Fibroblast of lung (primary cell): ENCODE measurements at regions not wholly inside any gene's neighbourhood (a gene's known extent, or its start where the extent isn't known, plus 50 kb on each side); places are given as distances from the start of the nearest gene placed in this dataset.

Experiments
- DNase-seq, 2 donors: peaks; one replicate each; pipeline versions ENCODE4 v3.0.0 to v3.0.0-alpha.2; 2010; ENCODE audit warnings: low read depth in 2 of 2
- H2AFZ ChIP-seq: 2 replicates; pipeline ENCODE4 v1.5.1; 2012; ENCODE audit warnings: low read length, control low read depth, inconsistent platforms
- H3K27ac ChIP-seq: 2 replicates; pipeline ENCODE4 v1.5.1; 2011; ENCODE audit warnings: low read length, control low read depth; ENCODE audit not compliant: insufficient read depth
- H3K27me3 ChIP-seq: 2 replicates; pipeline ENCODE4 v1.5.1; 2011; ENCODE audit warnings: mild to moderate bottlenecking, low read length; ENCODE audit not compliant: control insufficient read depth, insufficient read depth
- H3K36me3 ChIP-seq: 2 replicates; pipeline ENCODE4 v1.5.1; 2011; ENCODE audit warnings: low read length; ENCODE audit not compliant: control insufficient read depth, insufficient read depth
- H3K4me1 ChIP-seq: 2 replicates; pipeline ENCODE4 v1.5.1; 2011; ENCODE audit warnings: low read length; ENCODE audit not compliant: control insufficient read depth, insufficient read depth; ENCODE audit errors: extremely low read depth
- H3K4me2 ChIP-seq: 2 replicates; pipeline ENCODE4 v1.5.1; 2011; ENCODE audit warnings: low read length, control low read depth; ENCODE audit not compliant: insufficient read depth; ENCODE audit errors: extremely low read depth
- H3K4me3 ChIP-seq, 4 experiments: fragments of 200-600 bp in 1 of 4; sonication (generic) in 1 of 4; replicated peaks in 1 of 4; 2 replicates each; pipeline ENCODE4 v1.5.1; 2011 to 2016; ENCODE audit warnings: low read length in 4 of 4, low read depth in 3 of 4, mild to moderate bottlenecking in 3 of 4, control low read depth in 2 of 4, inconsistent platforms in 1 of 4, mixed read lengths in 1 of 4; ENCODE audit not compliant: insufficient read depth in 1 of 4; ENCODE audit errors: control extremely low read depth in 1 of 4
- H3K79me2 ChIP-seq: 2 replicates; pipeline ENCODE4 v1.5.1; 2012; ENCODE audit warnings: mild to moderate bottlenecking, low read length, inconsistent platforms; ENCODE audit not compliant: control insufficient read depth, insufficient read depth
- H3K9ac ChIP-seq: 2 replicates; pipeline ENCODE4 v1.5.1; 2011; ENCODE audit warnings: mild to moderate bottlenecking, low read length, control low read depth; ENCODE audit not compliant: insufficient read depth
- H3K9me3 ChIP-seq: 2 replicates; pipeline ENCODE4 v1.5.1; 2012; ENCODE audit warnings: low read depth, low read length; ENCODE audit not compliant: control insufficient read depth, insufficient read depth
- H4K20me1 ChIP-seq: 2 replicates; pipeline ENCODE4 v1.5.1; 2011; ENCODE audit warnings: low read length; ENCODE audit not compliant: control insufficient read depth, insufficient read depth; ENCODE audit errors: extremely low read depth
- EZH2 ChIP-seq: IDR thresholded peaks from 2 replicates; pipeline ENCODE4 v1.5.1; 2012; ENCODE audit warnings: low read length, control low read depth, mild to moderate bottlenecking; ENCODE audit errors: missing control alignments
- TF ChIP-seq, protein P1 (sequence below), 2 donors: IDR thresholded peaks in 1 of 2; conservative IDR thresholded peaks in 1 of 2; 1 replicate in 1 of 2; 2 replicates in 1 of 2; pipeline ENCODE4 v1.5.1; 2011 to 2012; ENCODE audit warnings: low read length in 2 of 2, control low read depth in 1 of 2, inconsistent platforms in 1 of 2, low read depth in 1 of 2, mild to moderate bottlenecking in 1 of 2

DNA sequence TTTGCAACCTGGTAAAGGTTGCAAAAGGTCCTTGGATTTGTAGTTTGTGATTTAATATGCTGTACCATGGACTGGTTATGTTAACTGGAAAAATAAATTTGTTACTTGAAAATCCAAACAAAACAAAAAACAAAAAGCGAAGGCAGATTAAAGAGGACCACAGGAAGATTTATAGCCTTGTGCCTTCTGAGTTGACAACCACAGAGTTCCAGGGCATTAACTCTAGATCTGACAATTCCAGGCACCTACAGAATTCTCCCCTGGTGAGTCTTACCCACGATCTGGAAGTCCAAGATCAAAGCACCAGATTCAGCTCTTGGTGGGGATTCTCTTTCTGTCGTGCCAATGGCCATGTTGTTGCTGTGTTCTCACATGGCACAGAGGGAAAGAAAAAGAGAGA, 107.9 kb upstream of the SELENOP start:
- H3K4me3 ChIP-seq, result no peak overlapping the region
- no peak overlapping the region for H3K4me2 ChIP-seq
- no peaks in the 10 kb centered on the region for H4K20me1 ChIP-seq
- H2AFZ ChIP-seq, result no peak overlapping the region
- no peaks in the 10 kb centered on the region for H3K36me3 ChIP-seq
- no peaks in the 10 kb centered on the region for H3K9me3 ChIP-seq
- no peaks in the 10 kb centered on the region for H3K4me1 ChIP-seq
- no peak overlapping the region for H3K27ac ChIP-seq
- no peak overlapping the region for H3K9ac ChIP-seq
- TF ChIP-seq, protein P1, sequence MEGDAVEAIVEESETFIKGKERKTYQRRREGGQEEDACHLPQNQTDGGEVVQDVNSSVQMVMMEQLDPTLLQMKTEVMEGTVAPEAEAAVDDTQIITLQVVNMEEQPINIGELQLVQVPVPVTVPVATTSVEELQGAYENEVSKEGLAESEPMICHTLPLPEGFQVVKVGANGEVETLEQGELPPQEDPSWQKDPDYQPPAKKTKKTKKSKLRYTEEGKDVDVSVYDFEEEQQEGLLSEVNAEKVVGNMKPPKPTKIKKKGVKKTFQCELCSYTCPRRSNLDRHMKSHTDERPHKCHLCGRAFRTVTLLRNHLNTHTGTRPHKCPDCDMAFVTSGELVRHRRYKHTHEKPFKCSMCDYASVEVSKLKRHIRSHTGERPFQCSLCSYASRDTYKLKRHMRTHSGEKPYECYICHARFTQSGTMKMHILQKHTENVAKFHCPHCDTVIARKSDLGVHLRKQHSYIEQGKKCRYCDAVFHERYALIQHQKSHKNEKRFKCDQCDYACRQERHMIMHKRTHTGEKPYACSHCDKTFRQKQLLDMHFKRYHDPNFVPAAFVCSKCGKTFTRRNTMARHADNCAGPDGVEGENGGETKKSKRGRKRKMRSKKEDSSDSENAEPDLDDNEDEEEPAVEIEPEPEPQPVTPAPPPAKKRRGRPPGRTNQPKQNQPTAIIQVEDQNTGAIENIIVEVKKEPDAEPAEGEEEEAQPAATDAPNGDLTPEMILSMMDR (conservative IDR thresholded peaks at IDR 0.05 in 1 of 2, IDR thresholded peaks at IDR 0.05 in 1 of 2; ENCODE audit: low read depth in 1 of 2, low read length in 2 of 2), result no peak
- no peak for TF ChIP-seq EZH2
- DNase-seq, result no peak
- H3K79me2 ChIP-seq, result no peaks in the 10 kb centered on the region
- H3K27me3 ChIP-seq, result peaks cover 3% of the 10 kb centered on the region

DNA sequence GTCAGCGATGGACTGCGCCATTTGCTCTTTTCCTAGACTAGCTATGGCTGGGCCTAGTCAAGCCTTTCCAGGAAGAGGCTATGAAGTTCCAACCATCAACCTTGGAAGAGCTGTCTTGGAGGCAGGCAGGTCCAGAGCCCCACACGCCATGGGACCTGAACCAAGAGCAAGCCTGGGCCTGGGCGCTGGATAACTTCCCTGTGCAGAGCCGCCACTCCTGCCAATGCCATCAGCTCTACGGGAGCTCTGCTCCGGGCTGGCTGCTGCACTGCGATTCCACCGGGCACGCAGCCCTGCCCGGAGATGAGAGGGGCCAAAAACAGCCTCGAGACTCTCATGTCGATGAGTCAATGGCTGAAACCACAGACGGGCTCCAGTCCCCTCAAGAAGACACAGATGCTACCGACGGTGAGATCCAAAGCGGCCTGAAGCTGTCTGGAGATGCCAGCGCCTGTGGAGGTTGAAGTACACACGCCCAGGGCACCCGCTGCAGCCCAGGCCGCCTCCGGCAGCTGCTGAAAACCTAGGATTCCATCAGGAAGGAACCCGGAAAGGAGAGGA, 103.7 kb upstream of the SELENOP start:
- no peaks in the 10 kb centered on the region for H3K36me3 ChIP-seq
- H3K4me1 ChIP-seq, result no peaks in the 10 kb centered on the region
- no peaks in the 10 kb centered on the region for H4K20me1 ChIP-seq
- no peak overlapping the region for H3K4me3 ChIP-seq
- DNase-seq, result no peak
- H3K79me2 ChIP-seq, result no peaks in the 10 kb centered on the region
- H2AFZ ChIP-seq, result no peak overlapping the region
- no peak overlapping the region for H3K27ac ChIP-seq
- H3K9ac ChIP-seq, result no peak overlapping the region
- H3K27me3 ChIP-seq, result no peaks in the 10 kb centered on the region
- H3K9me3 ChIP-seq, result no peaks in the 10 kb centered on the region
- no peak overlapping the region for H3K4me2 ChIP-seq
- TF ChIP-seq, protein P1 (conservative IDR thresholded peaks at IDR 0.05 in 1 of 2, IDR thresholded peaks at IDR 0.05 in 1 of 2; ENCODE audit: low read depth in 1 of 2, low read length in 2 of 2), result no peak
- no peak for TF ChIP-seq EZH2

DNA sequence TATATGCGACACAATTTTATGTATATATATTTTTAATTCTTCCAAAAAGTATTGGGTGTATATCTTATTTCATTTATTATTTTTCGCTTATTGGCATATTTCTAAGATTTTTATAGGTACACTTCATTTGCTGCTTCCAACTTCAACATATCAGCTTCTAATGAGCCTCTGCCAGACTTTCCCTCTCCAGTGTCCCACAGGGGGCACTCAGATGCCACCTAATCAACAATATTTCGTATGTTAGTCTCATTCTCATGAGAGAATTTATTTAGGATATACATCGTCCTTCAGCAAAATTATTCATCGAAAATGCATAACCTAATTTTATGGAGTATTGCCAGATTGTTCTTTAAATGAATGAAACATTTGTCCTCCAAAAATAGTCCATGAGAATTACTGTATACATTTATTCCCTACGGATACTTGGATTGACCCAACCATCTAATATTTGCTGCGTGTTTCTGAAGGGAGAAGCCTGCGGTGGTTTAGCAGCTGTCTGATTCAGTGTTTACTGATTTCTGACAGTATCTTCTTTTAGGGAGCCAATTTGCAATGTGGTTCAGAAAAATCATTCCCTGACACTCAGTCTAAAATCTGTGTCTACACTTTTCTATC, 100.6 kb upstream of the SELENOP start:
- peak overlapping the region; percentile 40 for H3K4me2 ChIP-seq

More for the DNA sequence above, 100.6 kb upstream of the SELENOP start:
- DNase-seq, result peak; percentile 42 to 84
- no peak for TF ChIP-seq EZH2
- TF ChIP-seq, protein P1 (conservative IDR thresholded peaks at IDR 0.05 in 1 of 2, IDR thresholded peaks at IDR 0.05 in 1 of 2; ENCODE audit: low read depth in 1 of 2, low read length in 2 of 2), result peak; percentile 56 to 67
- H3K36me3 ChIP-seq, result no peaks in the 10 kb centered on the region
- no peaks in the 10 kb centered on the region for H3K79me2 ChIP-seq
- no peak overlapping the region for H2AFZ ChIP-seq
- H3K4me3 ChIP-seq, result peak overlapping the region in 1 of 4 experiments; percentile 20
- H3K27ac ChIP-seq, result no peak overlapping the region
- H3K4me1 ChIP-seq, result no peaks in the 10 kb centered on the region
- H4K20me1 ChIP-seq, result no peaks in the 10 kb centered on the region
- no peak overlapping the region for H3K9ac ChIP-seq
- H3K27me3 ChIP-seq, result peaks cover 7% of the 10 kb centered on the region
- no peaks in the 10 kb centered on the region for H3K9me3 ChIP-seq
